Amniotic epithelial cell (primary cell): ENCODE measurements at regions not wholly inside any gene's neighbourhood (a gene's known extent, or its start where the extent isn't known, plus 50 kb on each side); places are given as distances from the start of the nearest gene placed in this dataset.

Source experiments
- DNase-seq: peaks from one replicate; pipeline ENCODE4 v3.0.0-alpha.2; 2010; ENCODE audit warnings: low read depth

- DNase-seq: no peak
Measured at GRCh38 chr4:81627590-81627989, 155.9 kb upstream of the RASGEF1B start.

- no peak for DNase-seq
Measured at GRCh38 chr4:81626851-81627250, 155.1 kb upstream of the RASGEF1B start.

DNA sequence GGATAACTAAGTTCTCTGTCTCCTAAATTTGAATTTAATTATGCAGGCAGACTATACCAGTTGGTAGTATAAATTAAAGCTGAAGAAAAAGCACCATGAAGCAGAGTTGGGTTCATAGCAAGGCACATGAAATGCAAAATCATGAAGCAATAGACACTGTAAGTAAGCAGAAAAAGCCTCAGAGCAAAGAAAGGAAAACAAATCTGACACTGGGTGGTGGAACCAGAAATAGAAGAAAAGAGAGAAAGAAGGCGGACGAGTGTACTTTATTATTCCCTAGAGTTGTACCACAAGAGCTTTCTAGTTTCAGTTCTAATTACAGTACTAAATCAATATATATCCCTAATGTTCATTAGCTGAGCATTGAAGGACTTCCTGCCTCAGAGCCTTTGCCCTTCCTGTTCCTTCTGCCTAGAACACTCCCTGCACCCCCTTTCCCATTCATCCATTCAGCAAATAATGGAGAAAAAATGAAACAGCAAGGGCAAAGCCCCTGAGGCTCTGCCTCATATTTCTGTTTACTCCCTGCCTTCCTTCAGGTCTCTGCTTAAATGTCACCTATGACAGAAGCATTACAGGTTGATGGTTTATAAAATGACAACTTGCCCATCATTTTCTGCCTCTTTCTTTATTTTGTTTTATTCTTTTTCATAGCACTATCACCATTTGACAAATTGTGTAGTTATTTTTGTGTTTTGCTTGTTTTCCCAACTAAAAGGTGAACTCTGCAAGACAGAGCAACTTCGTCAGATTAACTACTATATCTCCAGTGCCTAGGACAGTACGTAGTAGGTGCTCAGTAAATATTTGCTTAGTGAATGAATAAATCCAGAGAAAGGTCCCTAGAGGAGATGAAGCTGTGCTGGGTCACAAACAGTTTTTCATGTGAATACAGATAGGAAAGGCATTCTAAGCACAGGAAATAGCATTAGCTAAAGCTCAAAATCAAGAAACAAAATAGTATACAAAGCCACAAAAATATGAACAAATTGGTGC, 154.0 kb upstream of the RASGEF1B start:
- DNase-seq: no peak

DNA sequence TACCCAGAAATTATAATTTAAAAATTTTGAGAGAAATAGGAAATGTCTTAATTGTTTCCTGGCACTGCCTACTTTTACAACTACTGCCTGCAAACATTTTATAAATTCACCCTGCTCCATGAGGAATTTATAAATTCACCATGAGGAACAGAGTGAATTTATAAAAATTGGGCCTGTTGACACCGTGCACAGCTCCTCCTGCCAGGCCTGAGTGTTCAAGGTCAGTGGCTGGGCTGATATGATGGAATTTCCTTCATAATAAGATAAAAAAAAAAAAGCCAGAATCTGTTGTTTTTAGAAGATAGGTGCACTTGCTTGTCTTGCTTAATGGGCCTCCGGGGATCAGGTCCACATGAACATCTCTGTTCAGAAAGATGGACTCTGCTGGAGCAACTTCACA, 151.7 kb upstream of the RASGEF1B start:
- no peak for DNase-seq

GRCh38 chr4:81622474-81623184, 150.9 kb upstream of the RASGEF1B start:
- no peak for DNase-seq

- DNase-seq: no peak
Measured at GRCh38 chr4:81622028-81622427, 150.3 kb upstream of the RASGEF1B start.

GRCh38 chr4:81621490-81621889, 149.8 kb upstream of the RASGEF1B start:
- no peak for DNase-seq

DNA sequence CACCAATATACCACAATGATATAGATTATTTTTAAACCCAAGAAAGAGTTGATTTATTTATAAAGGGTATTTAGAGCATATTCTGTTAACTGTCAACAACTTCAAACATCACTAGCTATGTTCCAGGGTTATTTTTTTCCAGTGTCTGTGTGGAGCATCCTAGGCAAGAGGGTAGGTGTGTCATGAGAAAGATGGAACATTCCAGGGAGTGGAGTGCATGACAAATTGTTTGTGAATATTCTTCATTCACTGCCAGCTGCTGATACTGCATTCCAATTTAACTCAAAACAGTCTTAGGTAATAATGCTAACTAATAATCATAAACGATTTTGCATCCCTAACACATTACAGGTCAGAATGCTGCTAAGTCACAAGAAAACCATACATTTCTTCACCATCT, 148.7 kb upstream of the RASGEF1B start:
- DNase-seq: no peak

GRCh38 chr4:81617545-81617944, 145.8 kb upstream of the RASGEF1B start:
- DNase-seq: no peak

GRCh38 chr4:81611221-81611620, 139.5 kb upstream of the RASGEF1B start:
- no peak for DNase-seq

GRCh38 chr4:81609844-81610243, 138.1 kb upstream of the RASGEF1B start:
- DNase-seq: no peak

DNA sequence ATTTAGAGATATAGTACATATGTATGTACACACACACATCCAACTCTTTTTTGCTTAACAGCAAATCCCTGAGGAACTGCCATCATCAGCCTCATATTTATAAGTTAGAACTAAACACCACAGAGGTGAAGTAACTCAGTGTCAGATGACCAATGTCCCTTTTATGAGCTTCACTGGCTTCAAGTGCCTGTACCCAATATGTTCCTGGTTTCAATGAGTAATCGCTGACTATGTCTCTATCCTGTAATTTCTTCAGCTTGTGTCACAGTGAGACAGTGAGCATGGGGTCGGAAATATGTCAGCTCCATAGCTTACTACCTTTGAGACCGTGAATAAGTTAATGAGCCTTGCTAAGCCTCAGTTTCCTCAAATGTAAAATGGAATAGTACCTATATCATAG, 136.2 kb upstream of the RASGEF1B start:
- no peak for DNase-seq

DNA sequence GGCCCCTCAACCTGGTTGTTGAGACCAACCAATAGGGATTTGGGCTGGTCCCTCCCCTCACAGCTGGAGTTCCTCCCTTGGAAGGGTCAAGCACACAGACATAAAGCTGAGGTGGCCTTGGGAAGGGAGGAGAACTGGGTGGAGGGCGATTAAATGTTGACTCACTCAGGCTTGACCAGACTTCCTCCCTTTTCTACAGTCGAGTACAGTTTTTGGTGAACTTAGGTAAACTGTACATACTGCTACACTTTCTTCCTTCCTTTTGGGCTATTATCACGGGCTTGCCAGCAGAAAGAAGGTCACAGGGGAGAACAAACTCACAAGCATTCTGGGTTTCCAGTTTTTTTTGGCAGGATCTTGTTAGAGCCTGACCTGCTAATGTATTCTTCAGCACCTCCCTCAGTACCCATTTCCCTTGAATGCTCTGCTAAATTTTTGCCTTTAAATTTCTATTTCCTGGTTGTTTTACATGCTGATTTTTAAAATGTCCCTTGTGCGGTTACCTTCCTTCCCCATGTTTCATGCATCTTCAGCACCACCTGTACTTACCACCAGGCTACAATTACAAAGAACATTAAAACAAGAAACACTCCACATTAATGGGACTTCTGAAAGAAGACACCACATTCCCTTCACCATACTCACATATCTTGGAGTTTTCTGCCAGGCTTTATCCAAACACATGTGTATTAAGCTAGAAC, 135.2 kb upstream of the RASGEF1B start:
- no peak for DNase-seq

DNA sequence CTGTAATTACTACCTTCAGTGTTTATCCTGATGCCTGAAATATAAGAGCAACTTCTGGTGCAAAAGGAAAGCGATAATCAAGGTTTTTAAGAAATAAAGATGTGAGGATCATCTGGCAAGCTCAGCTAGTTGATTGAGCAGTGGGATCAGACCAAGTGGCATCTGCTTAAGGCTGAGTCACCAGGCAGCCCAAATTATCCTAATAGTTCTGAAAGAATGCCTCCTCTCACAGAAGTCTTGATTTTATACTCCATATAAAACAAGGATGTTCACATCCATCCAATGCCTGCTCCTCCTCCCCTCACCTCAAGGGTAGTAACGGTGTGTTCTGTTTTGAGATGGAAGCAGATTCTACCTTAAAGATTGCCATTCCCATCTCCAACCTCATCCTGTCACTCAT, 134.5 kb upstream of the RASGEF1B start:
- no peak for DNase-seq

- DNase-seq: no peak
Measured at GRCh38 chr4:81605271-81605670, 133.6 kb upstream of the RASGEF1B start.

DNA sequence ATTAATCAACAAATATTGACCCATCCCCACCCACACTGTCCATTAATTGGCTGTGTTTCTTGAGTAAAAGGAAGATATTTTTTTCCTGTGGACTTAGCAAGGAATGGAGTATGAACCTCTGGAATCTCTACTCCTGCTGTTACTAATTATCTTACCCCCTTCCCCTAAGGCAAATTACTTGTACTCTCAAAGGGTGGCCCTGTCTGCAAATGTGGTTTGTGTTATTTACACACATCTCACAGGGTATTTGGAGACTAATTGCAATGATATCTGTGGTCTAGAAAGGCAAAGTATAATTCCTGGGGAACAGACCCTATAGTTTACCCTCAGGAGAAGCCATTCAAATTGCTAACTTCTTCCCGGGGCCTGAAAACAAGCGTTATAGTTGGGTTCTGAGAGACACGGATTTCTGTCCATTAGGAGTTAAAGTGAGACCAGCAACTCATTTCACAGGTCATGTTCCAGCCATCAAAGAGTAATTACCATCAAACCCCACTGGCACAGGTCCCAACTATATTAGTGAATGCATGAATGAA, 133.0 kb upstream of the RASGEF1B start:
- DNase-seq: no peak

DNA sequence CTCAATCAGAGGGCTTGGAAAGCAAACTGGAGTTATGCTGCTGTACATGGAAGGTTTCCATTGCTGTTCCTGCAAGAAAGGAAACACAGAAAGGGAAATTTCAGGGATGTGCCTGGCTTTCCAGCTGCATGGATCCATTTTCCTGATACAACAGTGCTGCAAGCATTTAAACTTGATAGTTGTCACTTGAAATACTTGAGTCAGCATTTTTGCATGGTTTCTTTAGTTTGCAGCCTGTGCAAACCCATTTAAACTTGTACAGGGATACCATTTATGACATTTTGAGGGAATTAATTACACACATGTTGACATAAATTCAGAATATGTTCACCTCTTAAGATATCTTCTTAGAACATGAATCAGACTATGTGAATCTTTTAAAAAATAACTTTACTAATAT, 131.1 kb upstream of the RASGEF1B start:
- DNase-seq: no peak

DNA sequence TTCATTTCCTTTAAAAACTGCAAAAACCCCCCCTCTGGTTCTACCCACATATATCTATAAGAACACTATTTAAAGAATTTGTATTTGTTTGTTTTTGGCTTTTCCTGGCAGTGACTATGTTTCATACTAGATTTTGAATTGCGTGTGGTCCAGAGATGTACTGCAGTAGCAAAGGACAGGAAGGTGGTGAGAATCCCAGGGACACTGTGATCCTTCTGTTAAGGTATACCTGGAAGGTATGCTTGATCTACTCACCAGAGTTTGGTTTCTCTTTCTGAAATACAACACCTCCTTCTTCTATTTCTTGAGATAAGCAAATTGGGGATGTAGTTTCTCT, 129.6 kb upstream of the RASGEF1B start:
- DNase-seq: no peak

DNA sequence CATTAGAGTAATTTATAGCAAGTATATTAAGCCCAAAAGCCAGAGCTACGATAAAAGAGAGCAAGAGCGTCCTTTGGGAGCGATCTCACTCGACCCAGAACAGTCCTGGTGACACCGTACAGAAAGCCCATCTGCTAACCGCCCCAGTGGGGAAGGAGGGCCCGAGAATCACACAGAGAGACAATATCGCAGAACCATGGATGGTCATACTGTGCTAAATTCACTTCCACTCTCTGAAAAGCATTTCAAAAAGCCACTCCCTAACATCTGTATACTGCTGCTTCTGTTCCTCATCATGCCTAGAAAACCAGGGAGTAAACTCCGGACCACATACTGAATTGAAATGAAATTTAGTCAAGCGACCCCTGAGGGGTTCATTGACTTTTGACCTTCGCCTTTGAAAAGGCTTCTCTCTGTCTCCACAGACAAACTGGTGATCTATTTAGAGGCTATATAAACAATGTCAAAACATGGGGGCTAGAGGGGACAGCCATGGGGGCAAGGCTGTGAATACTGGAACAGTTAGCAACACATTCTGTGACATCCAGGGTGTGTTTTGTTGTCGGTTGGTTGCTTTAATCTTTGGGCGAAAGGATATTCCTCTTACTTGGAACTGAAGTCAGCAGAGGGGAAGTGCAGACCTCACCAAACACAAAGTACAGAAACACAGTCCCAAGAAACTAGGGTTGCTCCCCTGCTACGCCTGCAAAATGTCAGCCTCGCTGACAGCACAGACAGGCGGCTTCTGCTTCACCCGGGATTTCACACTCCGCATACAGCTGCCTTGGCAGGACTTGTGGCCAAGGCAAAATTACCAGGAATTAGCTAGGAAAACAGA, 129.0 kb upstream of the RASGEF1B start:
- DNase-seq: no peak

DNA sequence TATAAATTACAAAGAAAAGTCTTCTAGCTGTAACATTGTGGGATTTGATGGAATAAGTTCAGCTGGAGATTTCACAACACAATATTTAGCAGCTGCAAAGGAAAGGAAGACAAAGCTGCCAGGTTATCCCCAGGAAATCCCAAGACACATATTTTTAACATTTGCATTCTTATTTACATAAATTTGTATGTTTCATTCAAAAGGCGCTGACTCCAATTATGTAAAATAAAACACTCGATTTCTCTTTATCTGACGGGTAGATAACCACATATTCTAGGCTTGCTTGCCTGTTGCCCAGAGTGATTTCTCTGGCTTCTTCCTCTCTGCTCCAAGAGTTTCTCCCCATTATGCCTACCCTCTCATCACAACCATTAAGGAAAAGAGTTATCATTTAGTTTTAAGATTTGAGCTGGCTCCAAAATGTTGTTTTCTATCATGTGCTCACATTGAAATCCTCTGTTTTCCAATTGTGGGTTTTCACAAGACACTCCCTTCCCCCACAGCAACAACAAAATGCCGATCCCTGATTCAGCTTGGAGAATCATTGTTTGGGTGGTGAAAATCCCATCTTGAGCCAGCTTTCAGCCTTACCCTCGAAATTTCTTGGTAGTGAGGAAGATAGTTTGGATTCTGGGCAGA, 128.2 kb upstream of the RASGEF1B start:
- DNase-seq: no peak
